MM.1S (cell line): ENCODE measurements at regions not wholly inside any gene's neighbourhood (a gene's known extent, or its start where the extent isn't known, plus 50 kb on each side); places are given as distances from the start of the nearest gene placed in this dataset.

Source experiments
- DNase-seq: peaks from one replicate; pipeline ENCODE4 v3.0.0-alpha.2; 2015
- H2AFZ ChIP-seq: fragments of 300-600 bp; sonication (generic); 2 replicates; pipeline ENCODE4 v1.6.0; 2016; ENCODE audit warnings: antibody characterized with exemption, low read length
- H3F3A ChIP-seq: fragments of 300-600 bp; sonication (generic); 2 replicates; pipeline ENCODE4 v1.6.1; 2016; ENCODE audit warnings: mild to moderate bottlenecking, antibody characterized with exemption, low read length, moderate library complexity, mixed read lengths; ENCODE audit not compliant: insufficient read depth
- H3K27ac ChIP-seq: fragments of 300-600 bp; sonication (generic); 2 replicates; pipeline ENCODE4 v1.5.1; 2016; ENCODE audit warnings: mild to moderate bottlenecking, low read length
- H3K27me3 ChIP-seq: fragments of 300-600 bp; sonication (generic); replicated peaks from 2 replicates; pipeline ENCODE4 v1.6.0; 2016; ENCODE audit warnings: low read length; ENCODE audit not compliant: insufficient read depth
- H3K36me3 ChIP-seq: fragments of 300-600 bp; sonication (generic); replicated peaks from 2 replicates; pipeline ENCODE4 v1.6.1; 2016; ENCODE audit warnings: mild to moderate bottlenecking, low read length, mixed read lengths; ENCODE audit not compliant: insufficient read depth
- H3K4me1 ChIP-seq: fragments of 300-600 bp; sonication (generic); 2 replicates; pipeline ENCODE4 v1.6.1; 2016; ENCODE audit warnings: low read length, mixed read lengths
- H3K4me2 ChIP-seq: fragments of 300-600 bp; sonication (generic); 2 replicates; pipeline ENCODE4 v1.6.0; 2016; ENCODE audit warnings: low read depth, low read length
- H3K4me3 ChIP-seq: fragments of 300-600 bp; sonication (generic); 2 replicates; pipeline ENCODE4 v1.5.1; 2016; ENCODE audit warnings: low read length, mixed read lengths
- H3K79me2 ChIP-seq: fragments of 300-600 bp; sonication (generic); 2 replicates; pipeline ENCODE4 v1.6.1; 2016; ENCODE audit warnings: mixed run types, low read length, mixed read lengths
- H3K9ac ChIP-seq: fragments of 300-600 bp; sonication (generic); 2 replicates; pipeline ENCODE4 v1.6.1; 2016; ENCODE audit warnings: low read length, mixed read lengths
- H3K9me2 ChIP-seq: fragments of 300-600 bp; sonication (generic); replicated peaks from 2 replicates; pipeline ENCODE4 v1.6.1; 2016; ENCODE audit warnings: mild to moderate bottlenecking, low read length, mixed read lengths; ENCODE audit not compliant: insufficient read depth
- H3K9me3 ChIP-seq: fragments of 300-600 bp; sonication (generic); replicated peaks from 2 replicates; pipeline ENCODE4 v1.6.1; 2016; ENCODE audit warnings: mild to moderate bottlenecking, low read length, mixed read lengths; ENCODE audit not compliant: insufficient read depth
- H4K20me1 ChIP-seq: fragments of 300-600 bp; sonication (generic); 2 replicates; pipeline ENCODE4 v1.6.1; 2016; ENCODE audit warnings: mild to moderate bottlenecking, low read length, moderate library complexity, mixed read lengths; ENCODE audit not compliant: insufficient read depth
- CTCF ChIP-seq: fragments of 300-600 bp; sonication (generic); IDR thresholded peaks from 2 replicates; pipeline ENCODE4 v1.5.1; 2016; ENCODE audit warnings: antibody characterized with exemption, low read length, mixed read lengths
- EZH2 ChIP-seq: fragments of 300-600 bp; sonication (generic); optimal IDR thresholded peaks from 2 replicates; pipeline ENCODE3; 2017; ENCODE audit warnings: low read depth, mild to moderate bottlenecking, antibody characterized with exemption, low read length, mixed read lengths
- EZH2phosphoT487 ChIP-seq: fragments of 300-600 bp; sonication (generic); IDR thresholded peaks from 2 replicates; pipeline ENCODE4 v1.6.1; 2018; ENCODE audit warnings: antibody characterized with exemption, low read length

GRCh38 chr5:96015709-96016108, 54.1 kb upstream of the ELL2 start:
- Histone ChIP-seq H3K36me3 (no peaks in the 10 kb centered on the region), H3K27ac (no peak overlapping the region), H3K9me2 (no peaks in the 10 kb centered on the region), H3F3A (no peaks in the 10 kb centered on the region), H3K79me2 (no peaks in the 10 kb centered on the region), H2AFZ (no peak overlapping the region), H3K4me1 (no peaks in the 10 kb centered on the region), H3K4me2 (no peak overlapping the region), H3K4me3 (no peak overlapping the region), H3K9ac (no peak overlapping the region), H3K9me3 (no peaks in the 10 kb centered on the region), H4K20me1 (no peaks in the 10 kb centered on the region), H3K27me3 (no peaks in the 10 kb centered on the region)
- no peak for DNase-seq
- TF ChIP-seq EZH2phosphoT487, result no peak
- TF ChIP-seq EZH2, result no peak
- no peak for TF ChIP-seq CTCF

GRCh38 chr5:96014395-96014794, 52.7 kb upstream of the ELL2 start:
- Histone ChIP-seq H4K20me1 (no peaks in the 10 kb centered on the region), H2AFZ (no peak overlapping the region)

DNA sequence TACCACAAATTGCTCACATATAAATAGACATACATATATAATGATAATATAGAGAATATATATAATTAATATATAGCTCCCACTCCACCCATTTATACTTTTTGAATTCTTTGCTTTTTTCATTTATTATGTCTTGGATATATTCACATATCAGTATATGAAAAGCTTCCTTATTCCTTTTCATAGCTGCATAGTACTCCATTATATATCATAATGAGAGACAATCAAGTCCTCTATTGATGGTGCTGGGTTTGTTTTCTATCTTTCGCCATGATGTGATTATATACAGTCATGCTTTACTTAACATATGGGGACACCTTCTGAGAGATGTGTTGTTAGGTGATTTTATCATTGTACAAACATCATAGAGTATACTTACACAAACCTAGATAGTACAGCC, 51.6 kb upstream of the ELL2 start:
- no peaks in the 10 kb centered on the region for H3K9me2 ChIP-seq
- DNase-seq, result no peak
- TF ChIP-seq EZH2 (no peak), EZH2phosphoT487 (no peak), CTCF (no peak)
- no peaks in the 10 kb centered on the region for H3K4me1 ChIP-seq
- no peak overlapping the region for H3K4me2 ChIP-seq
- H3K9ac ChIP-seq, result no peak overlapping the region
- H3K36me3 ChIP-seq, result no peaks in the 10 kb centered on the region
- H3K79me2 ChIP-seq, result no peaks in the 10 kb centered on the region
- H2AFZ ChIP-seq, result no peak overlapping the region
- H4K20me1 ChIP-seq, result no peaks in the 10 kb centered on the region
- no peaks in the 10 kb centered on the region for H3F3A ChIP-seq
- H3K4me3 ChIP-seq, result no peak overlapping the region
- no peaks in the 10 kb centered on the region for H3K9me3 ChIP-seq
- H3K27me3 ChIP-seq, result no peaks in the 10 kb centered on the region
- no peak overlapping the region for H3K27ac ChIP-seq

More at GRCh38 chr5:96014395-96014794, 52.7 kb upstream of the ELL2 start:
- TF ChIP-seq EZH2, result no peak
- TF ChIP-seq EZH2phosphoT487, result no peak
- TF ChIP-seq CTCF, result no peak
- Histone ChIP-seq H3K9me3 (no peaks in the 10 kb centered on the region), H3K9ac (no peak overlapping the region), H3K27ac (no peak overlapping the region), H3K4me1 (no peaks in the 10 kb centered on the region), H3K9me2 (no peaks in the 10 kb centered on the region), H3K79me2 (no peaks in the 10 kb centered on the region), H3K4me3 (no peak overlapping the region), H3K4me2 (no peak overlapping the region), H3K36me3 (no peaks in the 10 kb centered on the region), H3K27me3 (no peaks in the 10 kb centered on the region), H3F3A (no peaks in the 10 kb centered on the region)
- DNase-seq, result no peak
